HepG2 (cell line): ENCODE measurements at regions not wholly inside any gene's neighbourhood (a gene's known extent, or its start where the extent isn't known, plus 50 kb on each side); places are given as distances from the start of the nearest gene placed in this dataset.

ENCODE experiments used
- CCDC6 ChIP-seq: sonication (generic); formaldehyde crosslinking; IDR thresholded peaks from 2 replicates; pipeline ENCODE4 v1.8.1; 2022; ENCODE audit warnings: mild to moderate bottlenecking, missing genetic modification reagents, moderate library complexity
- DMAP1 ChIP-seq: IDR thresholded peaks from 2 replicates; pipeline ENCODE4 v1.6.1; 2016
- HMG20A ChIP-seq: IDR thresholded peaks from 2 replicates; pipeline ENCODE4 v1.6.1; 2016; ENCODE audit warnings: borderline replicate concordance
- MIER3 ChIP-seq: IDR thresholded peaks from 2 replicates; pipeline ENCODE4 v1.6.1; 2016; ENCODE audit warnings: missing compliant biosample characterization, borderline replicate concordance
- NCOA2 ChIP-seq: sonication (generic); formaldehyde crosslinking; IDR thresholded peaks from 2 replicates; pipeline ENCODE4 v1.8.0; 2022; ENCODE audit warnings: inconsistent platforms
- PPARG ChIP-seq: conservative IDR thresholded peaks from 2 replicates; pipeline ENCODE4 v1.6.1; 2016; ENCODE audit warnings: missing biosample characterization, missing genetic modification reagents
- SIX4 ChIP-seq: sonication (generic); formaldehyde crosslinking; IDR thresholded peaks from 2 replicates; pipeline ENCODE4 v1.4.0; 2020; ENCODE audit warnings: missing genetic modification reagents
- TBX3 ChIP-seq: fragments of 450-650 bp; IDR thresholded peaks from 2 replicates; pipeline ENCODE4 v1.6.1; 2017; ENCODE audit warnings: antibody characterized with exemption, mild to moderate bottlenecking, inconsistent platforms, borderline replicate concordance
- TMF1 ChIP-seq: sonication (generic); formaldehyde crosslinking; IDR thresholded peaks from 2 replicates; pipeline ENCODE4 v1.8.1; 2022; ENCODE audit warnings: low read depth, missing genetic modification reagents
- ZFP1 ChIP-seq: IDR thresholded peaks from 2 replicates; pipeline ENCODE4 v1.6.1; 2016
- ZFP41 ChIP-seq: sonication (generic); formaldehyde crosslinking; IDR thresholded peaks from 2 replicates; pipeline ENCODE4 v1.4.0; 2020; ENCODE audit warnings: mild to moderate bottlenecking, missing genetic modification reagents, borderline replicate concordance
- ZNF143 ChIP-seq: sonication (generic); formaldehyde crosslinking; IDR thresholded peaks from 2 replicates; pipeline ENCODE4 v1.4.0; 2020; ENCODE audit warnings: missing genetic modification reagents
- ZNF33A ChIP-seq: sonication (generic); formaldehyde crosslinking; IDR thresholded peaks from 2 replicates; pipeline ENCODE4 v1.5.1; 2020; ENCODE audit warnings: missing genetic modification reagents, mild to moderate bottlenecking, moderate library complexity, borderline replicate concordance
- ZNF446 ChIP-seq: sonication (generic); formaldehyde crosslinking; IDR thresholded peaks from 2 replicates; pipeline ENCODE4 v1.5.0; 2020; ENCODE audit warnings: mild to moderate bottlenecking, missing genetic modification reagents
- ZNF562 ChIP-seq: sonication (generic); formaldehyde crosslinking; IDR thresholded peaks from 2 replicates; pipeline ENCODE4 v1.8.0; 2022; ENCODE audit warnings: missing genetic modification reagents, borderline replicate concordance
- ZNF564 ChIP-seq: sonication (generic); formaldehyde crosslinking; IDR thresholded peaks from 2 replicates; pipeline ENCODE4 v1.8.1; 2023; ENCODE audit warnings: mild to moderate bottlenecking, missing genetic modification reagents
- ZNF609 ChIP-seq: sonication (generic); formaldehyde crosslinking; IDR thresholded peaks from 2 replicates; pipeline ENCODE4 v1.4.0; 2020; ENCODE audit warnings: mild to moderate bottlenecking, missing genetic modification reagents, borderline replicate concordance
- ZNF644 ChIP-seq: IDR thresholded peaks from 2 replicates; pipeline ENCODE4 v1.6.1; 2016; ENCODE audit warnings: low read depth
- ZSCAN29 ChIP-seq: sonication (generic); formaldehyde crosslinking; conservative IDR thresholded peaks from 2 replicates; pipeline ENCODE4 v1.4.0; 2020; ENCODE audit warnings: mild to moderate bottlenecking, missing genetic modification reagents
- TF ChIP-seq, protein P1 (sequence below), 2 experiments: fragments of 450-650 bp in 1 of 2; sonication (generic) in 1 of 2; formaldehyde crosslinking; IDR thresholded peaks; 2 replicates each; pipeline versions ENCODE4 v1.5.0 to v1.8.0; 2020 to 2022; ENCODE audit warnings: mild to moderate bottlenecking in 1 of 2, missing genetic modification reagents in 1 of 2
- TF ChIP-seq, protein P2 (sequence below): sonication (generic); formaldehyde crosslinking; IDR thresholded peaks from 2 replicates; pipeline ENCODE4 v1.5.0; 2020; ENCODE audit warnings: missing genetic modification reagents
- TF ChIP-seq, protein P3 (sequence below): IDR thresholded peaks from 2 replicates; pipeline ENCODE4 v1.6.1; 2012; ENCODE audit warnings: inconsistent platforms

DNA sequence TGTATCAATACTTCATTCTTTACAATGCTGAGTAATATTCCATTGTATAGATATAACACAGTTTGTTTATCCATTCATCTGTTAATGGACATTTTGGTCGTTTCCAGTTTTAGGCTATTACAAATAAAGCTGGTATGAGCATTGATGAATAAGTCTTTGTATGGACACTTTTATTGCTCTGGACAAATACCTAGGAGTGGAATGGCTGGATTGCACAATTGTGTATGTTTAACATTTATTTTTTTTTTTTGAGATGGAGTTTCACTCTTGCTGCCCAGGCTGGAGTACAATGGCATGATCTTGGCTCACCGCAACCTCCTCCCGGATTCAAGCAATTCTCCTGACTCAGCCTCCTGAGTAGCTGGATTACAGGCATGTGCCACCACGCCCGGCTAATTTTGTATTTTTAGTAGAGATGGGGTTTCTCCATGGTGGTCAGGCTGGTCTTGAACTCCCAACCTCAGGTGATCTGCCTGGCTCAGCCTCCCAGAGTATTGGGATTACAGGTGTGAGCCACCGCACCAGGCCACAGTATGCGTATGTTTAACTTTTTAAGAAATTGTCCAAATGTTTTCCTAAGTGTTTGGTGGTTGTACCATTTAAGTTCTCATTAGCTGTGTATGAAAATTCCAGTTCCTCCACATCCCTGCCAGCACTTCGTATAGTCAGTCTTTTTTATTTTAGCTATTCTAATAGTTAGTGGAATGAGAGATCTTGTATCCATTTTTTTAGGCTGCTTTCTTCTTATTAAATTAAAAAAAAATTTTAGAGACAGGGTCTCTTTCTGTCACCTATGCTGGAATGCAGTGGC is 194.9 kb upstream of the HAAO start (continued):
- TF ChIP-seq SIX4 (no peak), ZNF609 (peak; percentile 41; the same call in 1 of the 2 replicates), ZNF33A (CRISPR knock-in tag) (no peak), NCOA2 (CRISPR knock-in tag) (peak; percentile 87), PPARG (CRISPR knock-in tag) (peak; percentile 46; the same call in 1 of the 2 replicates), TMF1 (CRISPR knock-in tag) (0 out of 2 replicates have a peak, but pooled peaks have one; percentile 45), ZNF644 (CRISPR knock-in tag) (peak; percentile 64), ZSCAN29 (CRISPR knock-in tag) (0 out of 2 replicates have a peak, but pooled peaks have one; percentile 27), HMG20A (CRISPR knock-in tag) (peak; percentile 77; the same call in 1 of the 2 replicates), ZNF446 (CRISPR knock-in tag) (no peak), CCDC6 (CRISPR knock-in tag) (0 out of 2 replicates have a peak, but pooled peaks have one; percentile 42), TBX3 (0 out of 2 replicates have a peak, but pooled peaks have one; percentile 13), ZFP41 (CRISPR knock-in tag) (no peak), ZFP1 (CRISPR knock-in tag) (0 out of 2 replicates have a peak, but pooled peaks have one; percentile 32), MIER3 (peak; percentile 49; the same call in 1 of the 2 replicates), DMAP1 (0 out of 2 replicates have a peak, but pooled peaks have one; percentile 33), ZNF562 (CRISPR knock-in tag) (no peak), ZNF564 (CRISPR knock-in tag) (0 out of 2 replicates have a peak, but pooled peaks have one; percentile 38), ZNF143 (no peak)
- TF ChIP-seq, protein P1, sequence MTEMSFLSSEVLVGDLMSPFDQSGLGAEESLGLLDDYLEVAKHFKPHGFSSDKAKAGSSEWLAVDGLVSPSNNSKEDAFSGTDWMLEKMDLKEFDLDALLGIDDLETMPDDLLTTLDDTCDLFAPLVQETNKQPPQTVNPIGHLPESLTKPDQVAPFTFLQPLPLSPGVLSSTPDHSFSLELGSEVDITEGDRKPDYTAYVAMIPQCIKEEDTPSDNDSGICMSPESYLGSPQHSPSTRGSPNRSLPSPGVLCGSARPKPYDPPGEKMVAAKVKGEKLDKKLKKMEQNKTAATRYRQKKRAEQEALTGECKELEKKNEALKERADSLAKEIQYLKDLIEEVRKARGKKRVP (CRISPR knock-in tag; IDR thresholded peaks at IDR 0.05) = peak in 1 of 2 experiments; percentile 48; a peak in 1 of 4 replicates
- TF ChIP-seq, protein P2, sequence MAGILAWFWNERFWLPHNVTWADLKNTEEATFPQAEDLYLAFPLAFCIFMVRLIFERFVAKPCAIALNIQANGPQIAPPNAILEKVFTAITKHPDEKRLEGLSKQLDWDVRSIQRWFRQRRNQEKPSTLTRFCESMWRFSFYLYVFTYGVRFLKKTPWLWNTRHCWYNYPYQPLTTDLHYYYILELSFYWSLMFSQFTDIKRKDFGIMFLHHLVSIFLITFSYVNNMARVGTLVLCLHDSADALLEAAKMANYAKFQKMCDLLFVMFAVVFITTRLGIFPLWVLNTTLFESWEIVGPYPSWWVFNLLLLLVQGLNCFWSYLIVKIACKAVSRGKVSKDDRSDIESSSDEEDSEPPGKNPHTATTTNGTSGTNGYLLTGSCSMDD (CRISPR knock-in tag) = no peak
- TF ChIP-seq, protein P3, sequence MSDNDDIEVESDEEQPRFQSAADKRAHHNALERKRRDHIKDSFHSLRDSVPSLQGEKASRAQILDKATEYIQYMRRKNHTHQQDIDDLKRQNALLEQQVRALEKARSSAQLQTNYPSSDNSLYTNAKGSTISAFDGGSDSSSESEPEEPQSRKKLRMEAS = peak; percentile 34; the same call in 1 of the 2 replicates
